Testis (tissue), 2 donors: ENCODE measurements at regions not wholly inside any gene's neighbourhood (a gene's known extent, or its start where the extent isn't known, plus 50 kb on each side); places are given as distances from the start of the nearest gene placed in this dataset.

Source experiments
- POLR2A ChIP-seq: fragments of 450-650 bp; IDR thresholded peaks from one replicate; pipeline ENCODE4 v1.6.1; 2017; ENCODE audit warnings: antibody characterized with exemption, mild to moderate bottlenecking, moderate library complexity
- TF ChIP-seq, protein P1 (sequence below), 3 experiments: fragments of 450-650 bp in 2 of 3; fragments of 200-600 bp in 1 of 3; sonication (generic) in 1 of 3; IDR thresholded peaks; one replicate each; pipeline ENCODE4 v1.5.1; 2016 to 2019; ENCODE audit warnings: antibody characterized with exemption in 3 of 3, mild to moderate bottlenecking in 2 of 3, moderate library complexity in 1 of 3

DNA sequence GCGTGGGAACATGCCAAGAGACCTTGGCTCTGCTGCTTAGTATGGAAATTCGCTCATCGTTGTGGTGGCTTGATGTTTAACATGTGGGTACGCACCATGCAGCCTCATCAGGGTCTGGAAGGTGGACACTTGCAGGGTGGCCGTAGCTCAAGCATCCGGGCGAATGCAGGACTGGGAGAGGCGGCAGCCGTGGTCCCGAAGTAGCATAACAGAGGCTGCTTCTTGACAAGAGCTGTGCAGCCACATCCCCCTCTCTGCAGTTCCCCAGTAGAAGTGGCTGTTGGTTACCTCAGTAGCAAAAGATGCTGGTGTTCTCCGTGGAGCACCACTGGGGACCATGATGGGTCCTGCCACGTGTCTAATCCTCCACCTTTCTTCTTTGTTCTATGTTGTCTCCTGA is 195.0 kb downstream of the THBS2 start:
- TF ChIP-seq, protein P1, sequence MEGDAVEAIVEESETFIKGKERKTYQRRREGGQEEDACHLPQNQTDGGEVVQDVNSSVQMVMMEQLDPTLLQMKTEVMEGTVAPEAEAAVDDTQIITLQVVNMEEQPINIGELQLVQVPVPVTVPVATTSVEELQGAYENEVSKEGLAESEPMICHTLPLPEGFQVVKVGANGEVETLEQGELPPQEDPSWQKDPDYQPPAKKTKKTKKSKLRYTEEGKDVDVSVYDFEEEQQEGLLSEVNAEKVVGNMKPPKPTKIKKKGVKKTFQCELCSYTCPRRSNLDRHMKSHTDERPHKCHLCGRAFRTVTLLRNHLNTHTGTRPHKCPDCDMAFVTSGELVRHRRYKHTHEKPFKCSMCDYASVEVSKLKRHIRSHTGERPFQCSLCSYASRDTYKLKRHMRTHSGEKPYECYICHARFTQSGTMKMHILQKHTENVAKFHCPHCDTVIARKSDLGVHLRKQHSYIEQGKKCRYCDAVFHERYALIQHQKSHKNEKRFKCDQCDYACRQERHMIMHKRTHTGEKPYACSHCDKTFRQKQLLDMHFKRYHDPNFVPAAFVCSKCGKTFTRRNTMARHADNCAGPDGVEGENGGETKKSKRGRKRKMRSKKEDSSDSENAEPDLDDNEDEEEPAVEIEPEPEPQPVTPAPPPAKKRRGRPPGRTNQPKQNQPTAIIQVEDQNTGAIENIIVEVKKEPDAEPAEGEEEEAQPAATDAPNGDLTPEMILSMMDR (IDR thresholded peaks at IDR 0.05) = no peak
- no peak for TF ChIP-seq POLR2A
